OCI-LY1 (cell line): ENCODE measurements at regions not wholly inside any gene's neighbourhood (a gene's known extent, or its start where the extent isn't known, plus 50 kb on each side); places are given as distances from the start of the nearest gene placed in this dataset.

Experiments used
- CTCF ChIP-seq: fragments of 200-600 bp; sonication (generic), shearing (Covaris generic); IDR thresholded peaks from 2 replicates; pipeline ENCODE4 v1.5.1; 2017; ENCODE audit warnings: mild to moderate bottlenecking, antibody characterized with exemption, low read length, moderate library complexity, mixed read lengths
- EZH2 ChIP-seq: fragments of 200-600 bp; sonication (generic), shearing (Covaris generic); IDR thresholded peaks from 2 replicates; pipeline ENCODE4 v1.8.0; 2017; ENCODE audit warnings: borderline replicate concordance, mixed run types, mild to moderate bottlenecking, antibody characterized with exemption, low read length, moderate library complexity, mixed read lengths

GRCh38 chr2:65622951-65623535 lies 190.6 kb upstream of the SPRED2 start:
- TF ChIP-seq EZH2 (no peak), CTCF (no peak)
